GM13977 (cell line): ENCODE measurements at regions not wholly inside any gene's neighbourhood (a gene's known extent, or its start where the extent isn't known, plus 50 kb on each side); places are given as distances from the start of the nearest gene placed in this dataset.

Experiments used
- DNase-seq: peaks from one replicate; pipeline ENCODE4 v3.0.0; 2012; ENCODE audit warnings: low spot score
- in situ Hi-C: fragments of 300-500 bp; cut with MboI; formaldehyde crosslinking; loops from one replicate; pipeline ENCODE4 v1.12.0; 2022; ENCODE audit warnings: low sequenced_read_pairs, low pct_unique_long_range_greater_than_20kb, mixed read lengths, inconsistent platforms; ENCODE audit not compliant: unreplicated experiment
- TF ChIP-seq, protein P1 (sequence below): IDR thresholded peaks from 2 replicates; pipeline ENCODE4 v1.5.1; 2012; ENCODE audit warnings: mild to moderate bottlenecking, control low read depth; ENCODE audit not compliant: insufficient read depth; ENCODE audit errors: extremely low read depth, missing control alignments

DNA sequence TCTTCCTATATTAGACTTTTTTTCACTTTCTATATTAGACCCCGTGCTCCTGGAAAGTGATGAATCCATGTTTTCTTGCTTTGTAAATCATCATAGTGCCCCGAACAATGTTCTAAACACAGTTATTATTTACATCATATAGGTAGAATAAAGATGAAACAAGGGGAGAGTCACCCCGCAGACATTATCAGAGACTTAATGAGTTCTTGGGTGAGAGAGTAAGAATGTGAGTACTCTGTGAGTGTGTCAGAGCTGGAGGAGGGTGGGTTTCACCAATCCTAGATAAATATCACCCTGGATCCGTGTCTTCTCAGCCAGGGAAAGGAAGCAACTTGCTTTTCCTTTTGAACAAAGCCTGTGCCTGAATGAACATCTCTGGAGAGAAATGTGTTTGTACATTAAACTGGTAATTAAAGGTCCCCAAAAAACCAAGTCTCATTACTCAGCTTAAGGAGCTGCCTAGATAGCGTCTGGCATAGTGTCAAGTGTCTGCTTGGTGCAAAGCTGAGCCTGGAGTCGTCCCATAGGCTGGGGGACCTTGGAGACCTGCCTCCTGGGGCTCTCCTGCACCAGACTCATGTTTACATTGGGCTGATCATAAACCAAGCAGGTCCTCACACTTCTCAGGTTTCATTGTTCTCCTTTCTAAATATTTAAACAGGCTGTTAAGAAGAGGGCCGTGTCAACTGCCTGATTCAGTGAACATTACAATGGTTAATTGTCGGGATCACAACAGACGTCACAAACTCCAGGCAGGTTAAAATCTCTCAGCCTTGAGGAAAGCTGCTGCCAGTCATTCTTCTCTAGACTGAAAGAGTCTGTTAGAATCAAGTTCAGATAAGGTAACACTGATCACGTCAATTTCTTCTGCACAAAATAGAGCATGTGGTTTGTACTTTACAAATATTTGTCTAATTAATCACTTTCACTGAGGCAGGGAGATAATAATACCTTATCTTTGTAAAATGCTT, 179.7 kb upstream of the MYLIP start:
- in situ Hi-C loops, result no loop called here
- TF ChIP-seq, protein P1, sequence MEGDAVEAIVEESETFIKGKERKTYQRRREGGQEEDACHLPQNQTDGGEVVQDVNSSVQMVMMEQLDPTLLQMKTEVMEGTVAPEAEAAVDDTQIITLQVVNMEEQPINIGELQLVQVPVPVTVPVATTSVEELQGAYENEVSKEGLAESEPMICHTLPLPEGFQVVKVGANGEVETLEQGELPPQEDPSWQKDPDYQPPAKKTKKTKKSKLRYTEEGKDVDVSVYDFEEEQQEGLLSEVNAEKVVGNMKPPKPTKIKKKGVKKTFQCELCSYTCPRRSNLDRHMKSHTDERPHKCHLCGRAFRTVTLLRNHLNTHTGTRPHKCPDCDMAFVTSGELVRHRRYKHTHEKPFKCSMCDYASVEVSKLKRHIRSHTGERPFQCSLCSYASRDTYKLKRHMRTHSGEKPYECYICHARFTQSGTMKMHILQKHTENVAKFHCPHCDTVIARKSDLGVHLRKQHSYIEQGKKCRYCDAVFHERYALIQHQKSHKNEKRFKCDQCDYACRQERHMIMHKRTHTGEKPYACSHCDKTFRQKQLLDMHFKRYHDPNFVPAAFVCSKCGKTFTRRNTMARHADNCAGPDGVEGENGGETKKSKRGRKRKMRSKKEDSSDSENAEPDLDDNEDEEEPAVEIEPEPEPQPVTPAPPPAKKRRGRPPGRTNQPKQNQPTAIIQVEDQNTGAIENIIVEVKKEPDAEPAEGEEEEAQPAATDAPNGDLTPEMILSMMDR, result no peak
- no peak for DNase-seq

DNA sequence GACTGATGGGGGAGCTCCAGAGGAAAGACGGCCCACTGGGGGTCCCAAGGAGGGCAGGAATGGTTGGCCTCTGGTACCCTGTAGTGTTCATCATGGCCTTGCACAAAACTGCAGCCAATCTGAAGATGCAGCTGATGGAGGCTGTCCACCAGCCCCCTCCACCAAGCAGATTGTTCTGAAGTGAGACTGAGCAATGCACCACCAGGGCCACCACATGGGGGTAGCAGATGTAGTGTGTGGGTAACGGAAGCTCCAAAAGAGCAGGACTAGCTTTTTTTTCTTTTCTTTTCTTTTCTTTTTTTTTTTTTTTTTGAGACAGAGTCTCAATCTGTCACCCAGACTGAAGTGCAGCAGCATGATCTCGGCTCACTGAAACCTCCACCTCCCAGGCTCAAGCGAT, 181.0 kb upstream of the MYLIP start:
- TF ChIP-seq, protein P1, result no peak

DNA sequence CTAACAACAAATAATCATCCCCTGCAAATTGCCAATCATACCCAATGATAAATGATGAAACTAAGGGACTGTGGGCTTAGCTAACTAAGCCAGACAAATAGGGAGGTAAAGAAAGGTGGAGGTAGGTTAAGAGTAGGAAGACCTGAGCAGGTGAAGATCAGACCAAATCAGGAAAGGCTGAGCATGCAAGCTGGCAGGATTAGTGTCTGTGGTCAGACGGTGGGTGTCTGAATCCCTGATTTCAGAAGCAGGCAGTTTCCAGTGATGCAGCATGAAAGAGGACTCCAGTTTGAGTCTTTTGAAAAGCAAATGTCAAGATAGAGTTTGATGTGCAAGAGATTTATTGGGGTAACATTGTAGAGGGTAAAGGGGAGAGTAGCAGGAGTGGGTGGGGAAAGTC, 181.4 kb upstream of the MYLIP start:
- TF ChIP-seq, protein P1, result no peak
- in situ Hi-C loops, result no loop called here
- no peak for DNase-seq

More for the DNA sequence above, 181.0 kb upstream of the MYLIP start:
- in situ Hi-C loops, result no loop called here
- DNase-seq, result no peak

DNA sequence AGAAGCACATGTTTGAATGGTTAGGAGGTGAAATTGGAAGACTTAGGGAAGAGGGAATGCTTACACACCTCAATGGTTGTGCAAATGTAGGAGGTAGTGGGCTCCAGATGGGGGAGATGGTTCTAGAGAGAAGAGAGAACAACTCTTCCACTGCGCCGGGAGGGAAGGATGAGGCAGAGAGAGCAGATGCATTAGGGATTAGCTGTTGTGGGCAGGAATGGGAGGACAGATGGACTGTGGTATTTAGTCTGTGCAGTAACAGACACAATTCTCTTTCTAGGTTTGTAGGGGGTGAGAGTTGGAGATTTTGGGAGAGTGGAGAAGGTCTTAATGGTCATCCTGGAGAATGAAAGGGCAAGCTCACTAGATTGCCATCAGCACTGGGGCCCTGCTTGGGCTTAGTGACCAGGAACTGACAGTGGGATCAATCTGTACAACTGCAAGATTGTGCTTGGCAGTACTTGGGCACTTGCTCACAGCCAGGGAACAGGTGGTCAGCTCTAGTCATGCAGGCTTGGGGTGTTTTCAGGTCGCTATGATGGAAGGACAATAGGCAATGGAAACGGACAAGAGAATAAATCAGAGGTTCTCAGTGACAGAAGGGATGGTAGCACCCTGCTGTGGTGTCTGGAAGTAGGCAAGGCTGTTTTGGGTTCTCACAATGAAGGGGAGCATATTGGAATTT, 182.0 kb upstream of the MYLIP start:
- no peak for DNase-seq
- TF ChIP-seq, protein P1, result no peak
- in situ Hi-C loops, result no loop called here

DNA sequence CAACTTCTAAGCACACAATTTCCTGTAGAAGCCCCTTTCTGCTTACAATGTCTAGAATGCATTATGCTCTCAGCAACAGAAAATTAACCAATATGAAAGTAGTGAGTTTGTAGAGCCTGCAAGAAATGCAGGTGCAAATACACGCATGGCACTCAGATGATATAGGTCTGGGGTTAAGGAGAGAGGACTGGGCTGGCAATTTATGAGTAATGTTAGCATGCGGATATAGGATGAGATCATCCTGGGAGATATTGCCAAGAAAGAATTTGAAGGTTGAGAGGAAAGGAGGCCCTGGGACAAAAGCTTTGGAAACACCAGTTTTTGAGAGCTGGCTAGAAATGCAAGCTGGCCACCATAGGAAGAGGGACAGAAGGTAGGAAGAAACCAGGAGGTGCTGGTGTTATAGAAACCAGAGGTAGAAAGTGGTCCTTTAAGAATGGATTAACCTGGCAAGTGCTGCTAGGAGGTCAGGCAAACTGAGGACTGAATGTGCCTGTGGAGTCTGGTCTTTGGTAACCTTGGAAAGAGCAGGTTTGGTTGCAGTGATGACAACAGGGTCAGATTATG, 183.2 kb upstream of the MYLIP start:
- in situ Hi-C loops, result no loop called here
- no peak for DNase-seq
- TF ChIP-seq, protein P1, result no peak

DNA sequence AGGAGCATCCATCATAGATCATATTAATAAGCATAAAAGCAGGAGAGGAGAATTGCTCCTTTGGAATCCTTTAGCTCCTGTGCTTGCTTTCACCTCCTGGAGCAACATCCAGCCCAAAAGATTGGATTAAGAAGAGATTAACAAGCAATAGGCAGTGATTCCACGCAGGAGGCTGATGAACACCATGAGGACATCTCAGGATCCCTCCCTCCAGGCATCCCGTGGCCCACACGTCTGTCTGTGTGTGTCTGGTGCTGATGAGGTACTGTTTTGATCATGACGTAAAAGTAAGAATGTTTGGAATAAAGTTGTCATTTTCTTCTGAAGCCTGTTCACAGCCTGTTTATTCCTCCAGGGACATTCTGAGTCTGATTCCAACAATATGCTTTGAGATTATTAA, 185.5 kb upstream of the MYLIP start:
- TF ChIP-seq, protein P1, result no peak
- in situ Hi-C loops, result no loop called here
- DNase-seq, result no peak
